Suppressor macrophage treated with lipopolysaccharide for 1 hour (primary cell): ENCODE measurements at regions not wholly inside any gene's neighbourhood (a gene's known extent, or its start where the extent isn't known, plus 50 kb on each side); places are given as distances from the start of the nearest gene placed in this dataset.
A peak's percentile ranks its signal among the peaks of the same experiment; 100 is the strongest.

ENCODE experiments used
- DNase-seq, 3 donors: peaks; one replicate each; pipeline ENCODE4 v3.0.0-alpha.2; 2020 to 2022

DNA sequence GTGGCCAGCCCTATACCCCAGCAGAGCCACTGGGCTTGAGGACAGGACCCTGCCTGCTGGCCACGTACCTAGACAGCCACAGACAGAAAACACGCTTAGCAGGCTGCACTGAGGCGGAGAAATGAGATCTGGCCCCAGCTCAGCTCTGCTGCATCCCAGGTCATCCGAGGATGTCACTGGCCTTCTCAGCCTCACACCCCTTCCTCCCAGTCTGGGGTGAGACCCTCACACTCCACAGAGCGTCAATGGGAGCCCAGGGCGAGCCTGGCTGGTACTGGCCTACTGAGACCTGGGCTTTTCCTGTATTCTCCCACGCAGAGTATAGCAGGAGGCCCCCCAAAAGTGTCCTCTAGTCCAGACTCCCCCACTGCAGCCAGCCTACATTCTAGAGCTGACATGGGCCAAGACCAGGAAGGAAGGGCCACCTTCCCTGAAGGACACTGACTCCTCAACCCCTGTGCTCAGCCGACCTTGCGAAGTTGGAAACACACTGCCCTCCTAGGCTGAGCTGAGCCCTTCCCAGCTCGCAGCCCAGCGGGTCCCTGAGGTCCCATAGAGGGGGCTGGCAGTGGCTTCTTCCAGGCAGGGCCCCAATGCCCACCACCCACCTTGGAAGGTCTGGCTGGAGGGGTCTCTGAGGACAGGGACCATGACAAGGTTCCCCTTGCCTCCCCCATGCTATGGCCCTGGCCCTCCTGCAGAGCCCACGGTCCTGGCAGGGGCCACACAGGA is 65.9 kb upstream of the LINC01488 start:
- DNase-seq, result no peak

DNA sequence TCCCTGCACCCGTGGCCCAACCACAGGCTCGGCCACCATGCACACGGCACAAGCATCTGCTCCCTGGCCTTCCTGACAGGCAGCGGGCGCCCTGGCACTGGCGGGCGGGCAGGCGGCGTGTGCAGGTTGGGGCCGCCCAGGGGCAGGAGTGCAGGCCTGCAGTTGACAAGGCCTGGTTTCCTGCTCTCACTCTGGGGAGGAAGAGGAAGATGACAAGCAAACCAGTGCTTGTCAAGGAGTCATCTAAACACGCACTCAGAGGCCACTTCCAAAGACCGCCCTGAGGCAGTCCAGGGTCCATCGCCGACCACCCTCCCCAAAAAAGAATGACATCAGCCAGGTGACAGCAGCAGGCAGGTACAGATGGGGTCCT is 65.3 kb upstream of the LINC01488 start:
- DNase-seq, result peak in 2 of 3 donors; percentile 22 to 30

DNA sequence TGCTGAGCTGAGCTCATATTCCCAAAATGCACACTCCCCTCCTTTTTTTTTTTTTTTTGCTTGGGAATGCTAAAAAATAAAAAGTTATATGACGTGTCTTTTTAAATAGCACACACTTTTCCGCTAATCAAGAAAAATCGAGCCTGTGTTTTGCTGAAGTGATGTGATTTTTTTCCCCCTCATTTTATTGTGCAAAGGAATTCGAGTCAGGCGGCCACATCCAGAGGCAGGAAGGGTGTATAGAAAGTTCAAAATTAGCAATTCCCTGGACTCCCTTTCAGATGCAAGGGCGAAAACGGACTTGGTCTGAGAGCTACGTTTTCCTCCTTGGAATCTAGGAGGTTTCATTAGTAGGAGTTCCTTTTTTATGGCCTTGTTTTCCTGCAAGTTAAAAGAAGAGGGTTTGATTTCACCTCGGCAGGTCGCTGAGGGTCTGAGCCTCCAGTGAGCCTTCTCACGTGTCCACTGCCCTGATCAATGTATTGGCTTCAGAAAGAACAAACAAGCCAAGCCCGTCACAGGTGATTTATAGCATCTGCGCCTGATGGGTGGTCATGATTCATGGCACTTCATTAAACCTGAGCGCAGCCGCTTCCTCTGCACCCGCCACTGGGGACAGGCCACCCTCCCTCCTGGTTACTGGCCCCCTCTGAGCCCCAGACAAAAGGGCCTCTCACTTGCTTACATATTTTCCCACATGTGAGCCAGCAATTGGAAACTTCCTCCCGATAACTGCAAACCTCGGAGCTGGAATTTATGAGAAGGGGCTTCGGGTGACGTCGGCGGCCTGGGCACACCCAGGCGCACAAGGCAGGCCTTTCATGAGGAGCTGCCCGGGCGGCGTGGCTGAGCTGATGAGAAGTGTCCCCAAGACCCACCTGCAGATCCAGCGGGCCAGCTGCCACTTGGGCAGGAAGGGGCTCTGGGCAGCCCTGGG is 64.4 kb upstream of the LINC01488 start:
- no peak for DNase-seq

DNA sequence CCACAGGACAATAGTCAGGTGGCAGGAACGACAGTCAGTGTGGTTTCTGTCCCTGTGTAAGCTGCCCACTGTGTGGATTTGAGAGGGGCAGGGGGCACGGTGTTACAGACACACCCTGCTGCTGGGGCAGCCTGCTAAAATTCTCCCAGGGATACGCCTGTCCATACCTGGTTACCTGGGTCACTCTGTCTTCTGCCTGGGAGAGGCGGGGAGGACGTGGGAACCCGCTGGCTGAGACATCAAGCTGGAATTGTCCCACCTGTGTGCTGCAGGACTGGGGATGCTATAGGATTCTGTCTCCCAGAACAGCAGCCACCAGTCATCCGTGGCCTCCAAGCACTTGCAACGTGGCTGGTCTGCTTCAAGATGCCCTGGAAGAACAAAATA is 63.8 kb upstream of the LINC01488 start:
- no peak for DNase-seq

DNA sequence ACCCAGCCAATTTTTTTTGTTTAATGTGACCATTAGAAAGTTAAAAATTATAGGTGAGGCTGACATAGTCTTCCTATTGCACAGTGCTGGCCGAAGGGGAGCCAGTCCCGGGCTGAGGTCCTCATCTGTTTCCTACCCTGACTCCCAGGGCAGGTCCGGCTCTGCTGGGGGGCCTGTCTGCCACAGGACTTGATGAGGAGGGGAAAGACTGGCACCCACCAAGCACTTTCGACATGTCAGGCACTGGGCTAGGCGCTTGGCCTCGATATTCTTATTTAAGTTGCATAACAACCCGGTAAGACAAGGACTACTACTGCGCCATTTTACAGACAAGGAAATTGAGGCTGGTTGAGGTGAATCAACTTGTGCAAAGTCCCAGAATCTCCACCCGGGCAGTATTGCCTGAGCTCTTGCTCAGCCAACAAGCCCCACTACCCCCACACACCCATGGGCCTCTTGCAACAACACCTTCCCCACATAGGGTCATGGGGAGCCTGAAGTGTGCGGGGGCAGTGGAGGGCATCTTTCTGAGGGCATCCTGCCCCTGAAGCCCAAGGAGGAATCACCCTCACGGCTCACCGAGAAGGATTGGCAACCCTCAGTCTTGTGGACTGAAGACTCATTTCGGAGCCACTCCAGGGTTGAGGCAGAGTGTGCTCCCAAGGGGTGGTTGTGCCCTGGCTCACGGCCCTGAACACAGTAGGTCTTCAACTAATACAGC is 62.7 kb upstream of the LINC01488 start:
- no peak for DNase-seq

DNA sequence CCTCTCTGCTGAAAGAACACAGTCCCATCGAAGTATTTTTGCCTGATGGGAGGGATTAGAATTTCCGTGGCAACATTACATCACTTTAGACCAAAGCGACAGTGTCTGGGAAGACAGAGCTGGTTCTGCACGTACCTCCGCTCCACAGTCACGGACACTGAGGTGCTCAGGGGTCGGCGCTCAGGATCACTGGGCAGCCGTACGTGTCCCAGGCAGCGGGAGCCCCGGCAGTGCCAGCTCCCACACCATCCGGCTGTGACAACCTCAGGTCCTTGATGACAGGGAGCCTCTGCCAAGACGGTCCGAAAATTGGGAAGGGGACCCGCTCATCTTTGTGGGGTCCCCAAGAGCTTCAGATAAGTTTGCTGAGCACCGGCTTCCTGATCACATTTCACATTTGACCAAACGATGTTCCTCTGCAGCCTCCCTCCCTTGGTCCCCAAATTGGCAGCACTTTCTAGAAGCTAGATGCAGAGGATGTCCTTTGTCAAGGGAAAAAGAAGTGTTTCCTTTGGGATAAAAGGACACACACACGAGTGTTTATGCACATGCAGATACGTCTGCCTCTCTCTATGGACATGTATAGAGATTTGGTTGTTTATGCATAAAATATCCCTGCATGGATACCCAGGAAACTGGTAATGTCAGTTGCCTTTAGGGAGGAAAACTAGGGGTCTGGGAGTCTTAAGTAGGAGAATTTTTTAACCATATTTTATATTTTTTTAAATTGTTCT is 61.6 kb upstream of the LINC01488 start:
- DNase-seq, result no peak

DNA sequence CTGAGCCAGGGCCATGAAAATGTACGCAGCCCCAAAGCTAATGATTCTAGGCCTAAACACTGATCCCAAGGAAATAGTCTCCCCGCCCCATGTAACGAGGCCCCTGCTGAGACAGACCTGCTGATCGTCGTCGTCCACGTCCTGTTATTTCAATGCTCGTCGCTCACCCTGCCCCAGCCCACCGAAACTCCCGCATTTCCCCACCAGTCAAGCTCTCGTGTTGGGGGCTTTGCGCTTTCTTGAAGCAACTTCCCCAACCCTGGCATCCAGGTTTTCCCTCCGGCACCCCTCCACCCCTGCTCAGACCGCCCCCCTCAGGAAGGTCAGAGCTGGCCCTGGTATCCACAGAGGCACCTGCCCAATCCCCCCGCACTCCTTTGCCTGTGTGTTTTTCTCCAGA is 58.8 kb upstream of the LINC01488 start:
- no peak for DNase-seq

DNA sequence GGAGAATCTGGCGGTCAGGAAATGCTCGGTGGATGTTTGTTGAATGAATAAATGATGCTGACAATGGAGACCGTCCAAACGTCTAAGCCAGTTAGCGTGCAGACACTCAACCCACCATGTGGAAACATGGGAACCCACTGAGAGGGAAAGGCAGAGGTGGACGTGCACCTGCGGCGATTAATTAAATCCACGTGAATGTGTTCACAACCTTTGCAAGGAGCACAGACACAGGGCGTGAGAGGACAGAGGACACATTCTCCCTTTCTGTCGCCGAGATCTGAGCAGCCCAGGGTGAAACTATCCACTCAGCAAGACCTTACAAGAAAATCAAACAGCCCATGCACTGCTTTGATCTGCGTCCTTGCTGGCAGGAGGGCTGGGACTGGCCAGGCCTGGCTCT is 58.3 kb upstream of the LINC01488 start:
- no peak for DNase-seq

DNA sequence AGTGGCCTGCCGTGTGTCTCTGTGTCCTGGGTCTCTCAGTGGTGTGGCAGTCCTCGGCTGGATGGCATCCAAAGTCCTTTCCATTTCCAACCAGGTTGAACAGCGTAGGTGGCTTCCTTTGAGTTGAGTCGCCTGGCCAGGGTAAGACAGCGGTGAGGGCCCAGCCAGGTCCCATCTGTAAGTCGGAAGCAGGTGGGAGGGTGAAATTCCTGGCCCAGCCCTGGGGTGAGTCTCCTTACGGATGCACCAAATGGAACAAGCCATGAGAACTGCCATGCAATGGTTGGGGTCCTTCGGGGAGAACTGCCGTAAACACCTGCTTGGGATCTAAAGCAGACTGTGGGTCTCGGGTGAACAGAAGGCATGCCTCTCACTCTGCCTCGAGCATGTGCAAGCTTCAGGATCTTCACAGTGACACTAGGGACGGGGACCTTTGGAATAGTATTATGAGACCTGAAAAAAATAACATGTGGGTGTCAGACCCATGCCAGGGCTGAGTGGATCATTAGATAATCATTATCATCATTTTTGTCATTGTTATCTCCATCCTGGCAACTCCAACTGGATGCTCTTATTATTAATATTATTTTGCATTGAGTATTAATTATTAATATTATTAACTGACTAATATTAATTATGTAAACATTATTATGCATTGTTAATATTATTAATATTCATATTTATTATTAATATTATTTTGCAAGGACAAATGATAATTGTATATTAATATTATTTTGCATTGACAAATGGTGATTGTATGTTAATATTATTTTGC is 57.7 kb upstream of the LINC01488 start:
- DNase-seq, result no peak

DNA sequence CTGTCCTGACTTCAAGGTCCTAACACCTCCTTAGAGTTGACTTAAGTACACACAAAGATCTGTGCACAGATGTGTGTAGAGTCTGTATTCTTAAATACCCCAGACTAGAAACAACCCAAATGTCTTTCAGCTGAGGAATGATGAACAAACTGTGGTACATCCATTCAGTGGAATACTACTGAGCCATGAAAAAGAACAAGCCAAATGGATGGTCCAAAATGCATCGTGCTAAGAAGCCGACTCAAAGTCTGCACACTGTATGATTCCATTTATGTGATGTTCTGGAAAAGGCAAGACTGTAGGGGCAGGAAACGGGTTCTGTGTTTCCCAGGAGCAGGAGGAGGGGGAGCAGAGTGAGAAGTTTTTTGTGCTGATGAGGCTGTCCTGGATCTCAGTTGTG is 56.7 kb upstream of the LINC01488 start:
- DNase-seq, result no peak

DNA sequence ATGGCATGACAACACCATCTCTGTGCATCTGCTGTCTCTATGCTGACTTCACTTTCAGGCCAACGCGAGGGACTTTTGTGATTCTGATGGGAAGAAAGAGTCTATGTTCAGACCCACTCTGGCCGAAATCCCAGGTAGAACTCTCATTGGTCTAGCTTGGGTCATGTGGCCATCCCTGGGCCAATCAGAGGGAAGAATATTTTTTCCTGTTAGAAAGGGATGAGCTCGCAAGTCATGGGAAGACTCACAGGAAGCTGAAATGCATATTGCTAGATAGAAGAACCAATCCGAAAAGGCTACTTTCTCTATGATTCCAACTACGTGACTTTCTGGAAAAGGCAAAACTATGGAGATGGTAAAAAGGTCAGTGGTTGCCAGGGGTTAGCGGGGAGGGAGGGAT is 56.0 kb upstream of the LINC01488 start:
- no peak for DNase-seq

DNA sequence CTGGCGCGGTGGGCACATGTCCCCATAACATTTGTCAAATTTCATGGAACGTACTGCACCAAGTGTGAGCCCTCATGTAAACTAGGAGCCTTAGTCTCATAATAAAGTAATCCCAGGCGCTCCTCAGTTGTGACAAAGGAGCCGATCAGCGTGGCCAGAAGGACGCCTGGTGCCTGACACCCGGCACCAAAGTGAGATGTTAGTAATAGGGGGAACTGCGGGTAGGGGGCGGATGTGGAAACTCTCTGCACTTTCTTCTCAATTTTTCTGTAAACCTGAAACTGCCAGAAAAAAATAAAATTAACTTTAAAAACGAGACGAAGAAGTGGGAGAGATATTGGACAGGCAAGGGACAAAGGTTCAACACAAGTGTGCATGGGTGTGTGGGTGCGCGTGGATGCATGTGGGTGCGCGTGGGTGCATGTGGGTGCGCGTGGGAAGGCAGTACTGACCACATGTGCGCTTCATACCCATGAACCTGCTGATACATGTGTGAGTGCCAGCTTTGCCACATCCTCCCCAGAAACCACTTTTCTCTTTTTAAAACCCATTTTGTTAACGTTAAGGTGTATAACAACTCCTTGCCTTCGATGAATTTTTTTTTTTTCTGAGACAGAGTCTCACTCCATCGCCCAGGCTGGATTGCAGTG is 55.4 kb upstream of the LINC01488 start:
- DNase-seq, result no peak

DNA sequence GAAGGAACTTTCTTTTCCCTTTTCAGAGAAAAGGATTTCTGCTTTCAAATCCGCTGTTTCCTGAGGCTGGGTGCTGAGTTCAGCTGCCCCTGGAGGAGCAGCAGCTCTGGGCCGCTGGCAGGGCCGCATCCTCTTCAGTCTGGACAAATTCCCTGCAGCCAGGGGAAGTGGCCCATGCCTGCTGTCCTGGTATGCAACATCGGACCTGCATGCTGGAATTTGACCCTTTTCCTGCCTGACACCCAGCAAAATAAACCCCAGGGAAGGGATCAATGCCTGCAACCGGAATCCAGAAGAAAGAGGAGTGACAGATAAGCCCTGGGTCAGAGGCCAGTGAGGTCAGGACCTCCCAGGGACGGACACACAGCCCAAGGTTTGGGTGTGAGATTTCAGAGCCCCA is 54.1 kb upstream of the LINC01488 start:
- peak in 1 of 3 donors; percentile 20 for DNase-seq

DNA sequence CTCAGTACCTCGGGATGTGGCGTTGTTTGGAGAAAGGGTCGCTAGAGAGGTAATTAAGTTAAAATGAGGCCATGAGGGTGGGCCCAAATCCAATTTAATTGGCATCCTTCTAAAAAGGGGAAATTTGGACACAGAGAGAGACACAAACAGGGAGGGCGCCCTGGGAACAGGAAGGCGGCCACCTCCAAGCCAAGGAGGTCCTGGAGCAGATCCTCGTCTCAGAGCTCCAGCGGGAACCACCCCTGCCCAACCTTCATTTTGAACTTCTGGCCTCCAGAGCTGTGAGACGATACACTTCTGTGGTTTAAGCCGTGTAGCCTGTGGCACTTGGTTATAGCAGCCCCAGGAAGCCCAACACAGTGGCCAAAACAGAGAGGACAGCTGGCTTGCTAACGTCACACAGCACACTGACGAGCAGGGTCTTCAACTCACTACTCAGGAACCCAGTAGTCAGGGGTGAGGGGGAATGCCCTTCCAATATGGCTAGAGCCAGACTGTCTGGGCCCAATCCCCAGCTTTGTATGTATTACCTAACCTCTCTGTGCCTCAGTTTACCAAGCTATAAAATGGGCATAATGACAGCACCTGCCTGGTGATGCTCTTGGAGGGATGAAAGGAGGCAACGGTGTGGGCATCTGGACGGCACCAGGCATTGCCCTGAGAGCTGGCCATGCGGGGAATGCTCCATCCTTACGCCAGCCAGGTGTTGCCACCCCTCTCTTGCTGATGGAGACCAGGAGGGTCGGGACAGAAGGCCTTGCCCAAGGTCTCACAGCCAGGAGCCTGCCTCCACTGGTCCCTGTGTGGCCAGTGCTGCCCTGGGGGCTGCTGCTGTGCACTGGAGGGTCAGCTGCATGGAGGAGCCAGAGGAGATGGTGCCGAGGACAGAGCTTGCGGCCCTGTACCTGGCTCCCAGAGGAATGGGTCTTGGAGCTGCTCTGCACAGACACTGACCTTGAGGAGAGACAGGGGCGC is 53.3 kb upstream of the LINC01488 start:
- no peak for DNase-seq

DNA sequence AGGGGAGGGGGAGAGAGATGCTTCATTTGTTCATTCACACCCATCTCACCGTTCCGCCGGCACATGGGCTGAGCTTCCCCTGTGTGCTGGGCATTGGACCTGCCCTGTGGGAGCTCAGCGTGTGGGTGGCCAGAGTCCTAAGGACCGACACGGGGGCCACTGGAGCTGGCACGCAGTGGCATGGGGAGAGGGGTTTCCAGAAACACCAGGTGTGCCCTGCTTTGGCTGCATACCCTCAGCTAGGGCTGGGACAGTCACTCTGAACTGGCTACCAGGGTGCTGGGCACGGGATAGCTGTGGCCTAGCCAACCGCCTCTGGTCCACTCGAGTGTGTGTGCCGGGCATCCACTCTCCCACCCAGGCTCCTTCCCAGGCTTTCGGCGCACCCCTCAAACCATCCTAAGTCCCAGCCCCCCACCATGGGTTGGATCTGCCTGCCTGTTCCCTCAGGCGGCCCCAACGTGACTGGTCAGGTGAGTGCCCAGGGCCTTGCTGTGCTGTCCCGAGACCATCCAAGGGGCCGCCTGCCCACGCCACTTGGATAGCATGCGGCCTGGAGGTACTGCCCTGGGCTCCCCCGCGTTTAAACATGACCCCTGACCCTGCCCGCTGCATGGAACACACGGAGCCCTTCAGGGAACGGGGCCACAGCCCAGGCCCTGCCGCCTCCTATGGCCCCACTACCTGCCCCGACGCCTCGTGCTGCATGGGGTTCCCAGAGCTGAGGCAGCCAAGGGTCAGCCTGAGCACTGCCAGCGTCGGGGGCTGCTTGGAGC is 51.6 kb upstream of the LINC01488 start:
- DNase-seq, result no peak

DNA sequence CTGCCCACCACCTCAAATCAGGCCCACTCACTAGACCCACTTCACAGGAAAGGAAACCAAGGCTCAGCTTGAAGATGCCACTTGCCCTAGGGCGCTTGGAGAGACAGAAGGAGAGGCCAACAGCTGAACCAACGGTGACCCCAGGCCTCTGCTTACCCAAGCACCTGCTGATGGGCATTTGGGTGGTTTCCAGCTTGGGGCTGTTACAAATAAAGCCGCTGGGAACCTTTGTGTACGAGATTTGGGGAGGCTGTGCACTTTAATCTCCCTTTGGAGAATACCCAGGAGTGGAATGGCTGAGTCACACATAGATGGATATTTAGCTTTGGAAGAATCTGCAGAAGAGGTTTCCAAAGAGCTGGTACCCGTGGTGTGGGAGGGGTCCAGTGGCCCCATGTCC is 50.9 kb upstream of the LINC01488 start:
- DNase-seq, result no peak

DNA sequence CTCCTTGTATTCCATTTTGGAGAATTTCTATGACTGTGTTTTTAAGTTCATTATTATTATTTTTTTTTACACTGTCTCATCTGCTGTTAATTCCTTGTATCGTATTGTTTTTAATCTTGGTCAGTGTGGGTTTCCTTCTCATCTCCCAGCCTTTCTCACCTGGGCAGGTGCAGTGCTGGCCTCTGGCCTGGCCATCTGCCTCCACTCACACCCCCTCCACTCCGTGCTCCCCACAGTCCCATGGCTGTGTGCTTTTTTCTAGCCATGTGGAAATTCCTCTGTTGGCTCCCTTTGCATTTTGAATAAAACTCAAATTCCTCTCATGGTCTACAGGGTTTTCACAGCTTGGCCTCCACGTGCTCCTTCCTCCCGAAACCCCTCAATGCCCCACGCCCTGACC is 50.3 kb upstream of the LINC01488 start:
- DNase-seq, result no peak
